Chondrocyte (in vitro differentiated cells): ENCODE measurements at regions not wholly inside any gene's neighbourhood (a gene's known extent, or its start where the extent isn't known, plus 50 kb on each side); places are given as distances from the start of the nearest gene placed in this dataset.
A peak's percentile ranks its signal among the peaks of the same experiment; 100 is the strongest.
"Not testable (repeated sequence)": the region's sequence is repeated elsewhere in the genome, so short reads cannot be mapped to it uniquely, and the experiment has no call there.

Source experiments
- DNase-seq: peaks from one replicate; pipeline ENCODE4 v3.0.0; 2021; ENCODE audit warnings: mixed read lengths, low spot score
- H3K27ac Mint-ChIP-seq: one replicate; pipeline ENCODE4 v1.8.0; 2021; ENCODE audit warnings: mild to moderate bottlenecking, moderate library complexity, mixed read lengths; ENCODE audit not compliant: unreplicated experiment
- H3K27me3 Mint-ChIP-seq: 2 replicates; pipeline ENCODE4 v1.8.0; 2021; ENCODE audit warnings: low read depth, mixed read lengths
- H3K36me3 Mint-ChIP-seq: 2 replicates; pipeline ENCODE4 v1.8.0; 2021; ENCODE audit warnings: low read depth, mixed read lengths
- H3K4me1 Mint-ChIP-seq: 2 replicates; pipeline ENCODE4 v1.8.0; 2021; ENCODE audit warnings: low read depth, mild to moderate bottlenecking, mixed read lengths
- H3K4me3 Mint-ChIP-seq: one replicate; pipeline ENCODE4 v1.8.0; 2021; ENCODE audit warnings: mild to moderate bottlenecking, moderate library complexity, mixed read lengths; ENCODE audit not compliant: unreplicated experiment
- H3K9me3 Mint-ChIP-seq: 2 replicates; pipeline ENCODE4 v1.8.0; 2021; ENCODE audit warnings: low read depth, mixed read lengths
- TF ChIP-seq, protein P1 (sequence below): fragments of 200-600 bp; sonication (generic); IDR thresholded peaks from 2 replicates; pipeline ENCODE4 v1.5.0; 2021; ENCODE audit warnings: antibody characterized with exemption, mild to moderate bottlenecking, moderate library complexity

DNA sequence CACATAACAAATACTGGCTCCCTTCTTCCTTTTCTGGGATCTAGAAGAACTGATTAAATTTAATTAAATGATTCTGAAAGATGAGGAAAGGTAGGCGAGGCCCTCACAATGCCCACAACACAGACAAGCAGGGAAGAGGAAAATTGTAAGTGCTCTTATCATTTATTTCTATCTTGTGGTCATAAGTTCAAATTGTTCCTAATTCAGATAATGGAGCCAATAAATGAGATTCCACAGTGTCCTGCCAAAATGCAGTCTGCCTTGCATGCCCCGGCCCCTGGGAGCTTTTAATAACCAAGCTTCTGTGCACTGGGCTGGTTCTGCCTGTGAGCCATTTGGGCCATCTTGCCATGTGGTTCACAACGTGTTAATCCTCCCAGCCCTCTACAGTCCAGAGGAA lies 97.0 kb downstream of the CMC2 start:
- Mint-ChIP-seq H3K4me1 (no peaks in the 10 kb centered on the region), H3K36me3 (no peaks in the 10 kb centered on the region), H3K27ac (no peak overlapping the region), H3K9me3 (peaks cover 16% of the 10 kb centered on the region), H3K27me3 (peaks cover 12% of the 10 kb centered on the region), H3K4me3 (no peak overlapping the region)
- TF ChIP-seq, protein P1, sequence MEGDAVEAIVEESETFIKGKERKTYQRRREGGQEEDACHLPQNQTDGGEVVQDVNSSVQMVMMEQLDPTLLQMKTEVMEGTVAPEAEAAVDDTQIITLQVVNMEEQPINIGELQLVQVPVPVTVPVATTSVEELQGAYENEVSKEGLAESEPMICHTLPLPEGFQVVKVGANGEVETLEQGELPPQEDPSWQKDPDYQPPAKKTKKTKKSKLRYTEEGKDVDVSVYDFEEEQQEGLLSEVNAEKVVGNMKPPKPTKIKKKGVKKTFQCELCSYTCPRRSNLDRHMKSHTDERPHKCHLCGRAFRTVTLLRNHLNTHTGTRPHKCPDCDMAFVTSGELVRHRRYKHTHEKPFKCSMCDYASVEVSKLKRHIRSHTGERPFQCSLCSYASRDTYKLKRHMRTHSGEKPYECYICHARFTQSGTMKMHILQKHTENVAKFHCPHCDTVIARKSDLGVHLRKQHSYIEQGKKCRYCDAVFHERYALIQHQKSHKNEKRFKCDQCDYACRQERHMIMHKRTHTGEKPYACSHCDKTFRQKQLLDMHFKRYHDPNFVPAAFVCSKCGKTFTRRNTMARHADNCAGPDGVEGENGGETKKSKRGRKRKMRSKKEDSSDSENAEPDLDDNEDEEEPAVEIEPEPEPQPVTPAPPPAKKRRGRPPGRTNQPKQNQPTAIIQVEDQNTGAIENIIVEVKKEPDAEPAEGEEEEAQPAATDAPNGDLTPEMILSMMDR: no peak
- DNase-seq: no peak

DNA sequence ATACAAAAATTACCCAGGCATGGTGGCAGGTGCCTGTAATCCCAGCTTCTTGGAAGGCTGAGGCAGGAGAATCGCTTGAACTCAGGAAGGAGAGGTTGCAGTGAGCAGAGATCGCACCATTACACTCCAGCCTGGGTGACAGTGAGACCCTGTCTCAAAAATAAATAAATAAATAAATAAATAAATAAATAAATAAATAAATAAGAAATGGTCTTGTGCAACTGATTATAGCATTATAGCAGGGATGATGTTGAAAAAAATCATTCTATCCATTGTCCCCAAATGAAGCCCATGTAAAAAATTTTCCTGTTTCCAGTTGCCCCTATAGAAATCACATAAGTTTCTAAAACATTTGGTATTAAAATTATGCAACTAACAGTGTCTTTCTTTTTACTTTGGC lies 100.5 kb downstream of the CMC2 start:
- not testable (repeated sequence) for H3K4me3 Mint-ChIP-seq, H3K36me3 Mint-ChIP-seq

DNA sequence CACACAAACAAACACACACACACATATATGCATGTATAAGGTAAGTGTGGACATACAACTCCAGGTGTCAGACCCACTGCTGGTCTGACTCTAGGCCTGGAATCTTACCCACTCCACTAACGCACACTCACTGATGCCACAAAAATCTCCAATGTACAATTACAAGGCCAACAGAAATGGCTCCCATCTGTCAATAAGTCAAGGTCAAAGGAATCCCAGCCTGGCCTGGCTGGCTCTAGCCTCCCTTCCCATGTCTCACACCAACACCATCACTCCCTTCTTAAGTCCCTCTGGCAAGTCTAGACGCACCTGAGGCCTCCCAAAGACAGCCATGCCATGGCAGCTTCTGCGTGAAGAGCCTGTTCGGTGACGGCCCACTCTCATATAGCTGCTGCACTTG lies 99.2 kb upstream of the CDYL2 start:
- Mint-ChIP-seq H3K27me3 (peaks cover 4% of the 10 kb centered on the region), H3K4me3 (no peak overlapping the region), H3K4me1 (peaks cover 15% of the 10 kb centered on the region), H3K27ac (no peak overlapping the region), H3K9me3 (no peaks in the 10 kb centered on the region), H3K36me3 (no peaks in the 10 kb centered on the region)
- TF ChIP-seq, protein P1: no peak
- no peak for DNase-seq

More for the DNA sequence above, 100.5 kb downstream of the CMC2 start:
- not testable (repeated sequence) for H3K4me1 Mint-ChIP-seq, DNase-seq, H3K27ac Mint-ChIP-seq, H3K27me3 Mint-ChIP-seq, H3K9me3 Mint-ChIP-seq

DNA sequence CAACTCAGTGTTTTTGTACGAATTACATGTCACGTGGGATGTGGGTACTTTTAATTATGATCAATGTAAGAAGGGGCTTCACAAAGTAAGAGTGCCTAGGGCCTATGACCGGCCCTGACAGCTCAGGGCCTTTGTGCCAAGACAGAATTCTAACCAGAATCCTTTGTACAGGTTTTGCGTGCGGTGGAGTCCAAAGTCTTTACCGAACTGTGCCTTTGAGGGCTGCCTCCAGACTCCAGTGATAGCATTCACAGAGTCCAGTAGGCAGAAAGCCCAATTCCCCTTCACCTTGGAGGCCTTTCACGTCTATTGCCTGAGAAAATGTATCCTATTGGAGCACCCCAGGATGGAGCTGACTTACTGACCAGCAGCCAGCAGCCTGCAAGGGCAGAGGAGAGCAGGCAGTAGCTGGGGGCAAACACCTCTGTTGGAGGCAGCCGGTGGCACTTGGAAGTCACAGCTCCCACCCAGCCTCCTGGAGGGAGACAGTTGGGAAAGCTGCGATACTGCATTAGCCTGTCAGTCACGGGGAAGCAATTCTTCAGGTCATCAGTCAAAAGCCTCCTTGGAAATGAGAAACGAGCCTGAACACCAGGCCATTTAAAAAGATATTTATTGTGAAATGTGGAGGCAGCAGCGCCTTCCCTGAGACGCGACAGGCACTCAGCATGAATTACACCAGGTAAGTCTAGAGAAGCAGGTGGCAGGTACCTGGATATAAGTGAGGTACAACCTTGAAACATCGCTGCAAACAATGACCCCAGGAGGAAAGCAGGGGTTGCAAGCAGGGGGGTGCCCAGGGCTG lies 98.1 kb upstream of the CDYL2 start:
- DNase-seq: no peak
- Mint-ChIP-seq H3K36me3 (no peaks in the 10 kb centered on the region), H3K4me3 (no peak overlapping the region), H3K27ac (no peak overlapping the region), H3K9me3 (no peaks in the 10 kb centered on the region), H3K27me3 (no peaks in the 10 kb centered on the region), H3K4me1 (peaks cover 15% of the 10 kb centered on the region)
- TF ChIP-seq, protein P1: no peak

DNA sequence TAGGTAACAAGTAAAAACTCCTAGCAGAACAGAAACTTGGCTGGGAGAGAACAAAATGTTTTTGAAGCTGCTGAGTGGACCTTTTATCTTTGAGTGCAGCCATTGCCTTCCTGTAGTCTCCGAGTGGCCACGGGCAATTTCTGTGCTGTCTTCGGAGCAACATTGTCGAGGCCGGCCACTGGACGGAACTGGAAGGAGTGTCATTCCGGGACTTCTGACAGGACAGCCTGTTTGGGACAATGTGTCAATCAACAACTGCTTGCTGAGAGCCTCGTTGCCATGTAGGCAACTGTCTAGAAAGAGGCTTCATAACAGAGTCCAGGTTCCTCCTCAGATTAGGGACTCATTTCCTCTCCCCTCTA lies 96.2 kb upstream of the CDYL2 start:
- no peaks in the 10 kb centered on the region for H3K36me3 Mint-ChIP-seq
- TF ChIP-seq, protein P1: no peak
- H3K4me1 Mint-ChIP-seq: peaks cover 15% of the 10 kb centered on the region
- no peak for DNase-seq
- no peaks in the 10 kb centered on the region for H3K9me3 Mint-ChIP-seq
- H3K27ac Mint-ChIP-seq: peak overlapping the region; percentile 72
- no peaks in the 10 kb centered on the region for H3K27me3 Mint-ChIP-seq
- H3K4me3 Mint-ChIP-seq: peak overlapping the region; percentile 28
